ENCODE measurements at regions not wholly inside any gene's neighbourhood (a gene's known extent, or its start where the extent isn't known, plus 50 kb on each side); places are given as distances from the start of the nearest gene placed in this dataset.

DNA sequence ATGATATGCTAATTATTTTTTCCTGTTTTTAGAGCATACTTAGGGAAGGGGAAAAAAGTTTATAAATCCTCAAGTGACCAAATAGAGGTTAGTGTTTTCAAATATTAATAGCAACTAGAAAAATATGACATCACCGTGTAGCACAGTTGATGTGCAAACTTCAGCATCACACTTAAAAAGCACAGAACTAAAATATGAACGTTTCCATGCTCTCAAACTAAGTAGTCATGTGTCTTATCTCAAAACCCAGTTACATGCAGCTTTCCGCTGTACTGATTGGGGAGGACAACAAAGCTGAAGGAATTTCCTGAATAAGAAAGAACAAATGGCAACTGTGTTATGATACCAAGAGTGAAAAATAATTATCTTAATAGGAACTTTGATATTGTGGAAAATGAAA lies 903.7 kb downstream of the ADGRL2 start:
- Histone ChIP-seq H3K27me3 (ENCODE audit: control insufficient read depth in 2 of 2, insufficient read depth in 2 of 2, low read length in 2 of 2) (no peaks in the 10 kb centered on the region), H3K36me3 (ENCODE audit: control insufficient read depth in 2 of 3, insufficient read depth in 3 of 3, low read length in 3 of 3) (no peaks in the 10 kb centered on the region), H3K9me3 (ENCODE audit: control insufficient read depth in 2 of 3, low read length in 3 of 3) (no peaks in the 10 kb centered on the region), H3K27ac (ENCODE audit: low read depth, low read length) (no peak overlapping the region), H3K4me1 (ENCODE audit: control insufficient read depth in 2 of 2, insufficient read depth in 2 of 2, low read length in 2 of 2) (no peaks in the 10 kb centered on the region), H3K4me3 (ENCODE audit: low read length) (no peak overlapping the region)
- H3K27ac Mint-ChIP-seq, result no peak overlapping the region
- intact Hi-C loops (cut with micrococcal nuclease), result no loop called here
- ChIA-PET CTCF (no interaction called here), POLR2A (no interaction called here)
- ATAC-seq, result no peak
- no peak for DNase-seq
- no peaks in the 10 kb centered on the region for H3K36me3 Mint-ChIP-seq
- H3K27me3 Mint-ChIP-seq, result no peaks in the 10 kb centered on the region
- H3K4me3 Mint-ChIP-seq, result no peak overlapping the region
- H3K4me1 Mint-ChIP-seq, result no peaks in the 10 kb centered on the region
- no peaks in the 10 kb centered on the region for H3K9me3 Mint-ChIP-seq

DNA sequence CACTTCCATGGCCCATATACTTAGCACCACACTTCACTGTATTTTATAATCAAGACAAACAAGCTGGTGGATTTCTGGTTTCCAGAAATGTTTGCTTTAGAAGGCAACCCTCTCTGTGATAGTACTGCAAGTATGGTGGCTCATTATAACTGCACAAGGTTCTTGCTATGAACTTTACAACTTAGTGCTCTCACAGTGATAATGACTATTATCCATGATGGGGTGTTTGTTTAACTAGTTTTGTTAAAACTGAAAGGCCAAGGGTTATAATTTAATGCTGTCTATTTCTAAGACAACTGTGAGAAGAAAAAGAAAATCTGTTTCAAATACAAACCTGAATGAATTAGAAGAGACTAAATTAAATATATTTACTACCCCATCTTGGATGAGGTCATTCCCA lies 903.2 kb downstream of the ADGRL2 start:
- ATAC-seq (no peak), DNase-seq (no peak)
- intact Hi-C loops (cut with micrococcal nuclease), result no loop called here
- Histone ChIP-seq H3K4me1 (ENCODE audit: control insufficient read depth in 2 of 2, insufficient read depth in 2 of 2, low read length in 2 of 2) (no peaks in the 10 kb centered on the region), H3K9me3 (ENCODE audit: control insufficient read depth in 2 of 3, low read length in 3 of 3) (no peaks in the 10 kb centered on the region), H3K36me3 (ENCODE audit: control insufficient read depth in 2 of 3, insufficient read depth in 3 of 3, low read length in 3 of 3) (no peaks in the 10 kb centered on the region), H3K27ac (ENCODE audit: low read depth, low read length) (no peak overlapping the region), H3K27me3 (ENCODE audit: control insufficient read depth in 2 of 2, insufficient read depth in 2 of 2, low read length in 2 of 2) (no peaks in the 10 kb centered on the region), H3K4me3 (ENCODE audit: low read length) (no peak overlapping the region)
- H3K9me3 Mint-ChIP-seq, result no peaks in the 10 kb centered on the region
- ChIA-PET CTCF (no interaction called here), POLR2A (no interaction called here)
- no peak overlapping the region for H3K27ac Mint-ChIP-seq
- H3K27me3 Mint-ChIP-seq, result no peaks in the 10 kb centered on the region
- H3K36me3 Mint-ChIP-seq, result no peaks in the 10 kb centered on the region
- H3K4me3 Mint-ChIP-seq, result no peak overlapping the region
- H3K4me1 Mint-ChIP-seq, result no peaks in the 10 kb centered on the region

DNA sequence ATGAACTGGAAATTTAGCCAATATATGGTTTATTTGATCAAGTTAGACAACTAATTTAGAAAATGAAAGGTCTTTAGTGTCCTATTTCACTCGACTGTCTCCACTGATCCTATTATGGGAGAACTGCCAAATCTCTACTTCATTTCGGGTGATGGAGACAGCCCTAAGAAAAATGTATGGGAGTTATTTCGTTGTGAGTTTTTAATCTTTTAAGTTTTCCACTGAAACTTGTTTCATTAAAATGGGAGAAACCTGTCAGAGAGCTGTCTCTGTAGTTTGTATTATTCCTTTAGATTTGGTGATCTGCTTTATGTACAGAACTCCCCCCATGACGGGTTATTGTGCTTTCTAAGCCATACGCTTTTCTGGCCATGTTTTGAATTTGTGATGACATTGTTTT lies 899.7 kb downstream of the ADGRL2 start:
- intact Hi-C loops (cut with micrococcal nuclease), result no loop called here
- Histone ChIP-seq H3K27me3 (ENCODE audit: control insufficient read depth in 2 of 2, insufficient read depth in 2 of 2, low read length in 2 of 2) (no peaks in the 10 kb centered on the region), H3K27ac (ENCODE audit: low read depth, low read length) (no peak overlapping the region), H3K36me3 (ENCODE audit: control insufficient read depth in 2 of 3, insufficient read depth in 3 of 3, low read length in 3 of 3) (no peaks in the 10 kb centered on the region), H3K4me1 (ENCODE audit: control insufficient read depth in 2 of 2, insufficient read depth in 2 of 2, low read length in 2 of 2) (no peaks in the 10 kb centered on the region), H3K9me3 (ENCODE audit: control insufficient read depth in 2 of 3, low read length in 3 of 3) (no peaks in the 10 kb centered on the region), H3K4me3 (ENCODE audit: low read length) (no peak overlapping the region)
- H3K4me1 Mint-ChIP-seq, result peaks cover 0 to 5% (median 0%) of the 10 kb centered on the region in 7 donors
- DNase-seq, result no peak
- H3K9me3 Mint-ChIP-seq, result no peaks in the 10 kb centered on the region
- no peak overlapping the region for H3K4me3 Mint-ChIP-seq
- ChIA-PET POLR2A (no interaction called here), CTCF (no interaction called here)
- ATAC-seq, result no peak
- no peaks in the 10 kb centered on the region for H3K36me3 Mint-ChIP-seq
- no peak overlapping the region for H3K27ac Mint-ChIP-seq
- H3K27me3 Mint-ChIP-seq, result no peaks in the 10 kb centered on the region

DNA sequence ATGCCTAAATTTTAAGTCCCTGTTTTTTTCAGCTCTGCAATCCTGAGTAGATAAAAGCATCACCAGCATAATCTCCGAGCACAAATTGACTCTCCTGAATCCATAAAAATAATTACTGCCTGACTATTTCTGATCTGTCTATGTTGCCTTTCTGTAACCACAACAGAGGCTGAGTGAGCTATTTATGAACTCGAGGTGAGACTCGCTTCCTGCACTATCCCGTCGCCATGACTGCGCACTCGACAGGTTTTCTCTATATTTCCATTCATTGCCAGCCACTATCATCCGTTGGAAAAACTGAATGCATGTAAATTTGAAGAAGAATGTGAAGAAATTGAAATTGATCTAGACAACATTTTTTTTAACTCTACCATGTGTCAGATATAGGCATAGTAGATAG lies 897.2 kb downstream of the ADGRL2 start:
- no peak overlapping the region for H3K4me3 ChIP-seq (ENCODE audit: low read length)

DNA sequence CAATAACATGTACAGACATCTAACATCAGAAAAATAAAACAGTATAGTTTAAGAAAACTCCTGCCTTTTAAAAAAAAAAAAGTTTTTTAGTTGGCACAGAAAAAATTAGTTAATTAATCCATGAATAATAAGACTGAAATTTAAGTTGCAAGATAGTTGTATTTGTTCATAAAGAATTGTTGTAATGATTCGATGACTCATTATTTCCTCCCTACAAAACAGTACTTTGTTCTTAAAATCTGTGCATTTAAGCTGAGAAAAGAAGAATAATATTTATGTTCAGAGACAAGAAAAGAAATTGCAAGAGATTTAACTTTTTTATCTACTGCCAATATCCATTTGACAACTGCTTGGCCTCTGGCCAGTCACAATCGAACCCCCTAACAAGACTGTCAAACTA lies 894.7 kb downstream of the ADGRL2 start:
- H3K27me3 Mint-ChIP-seq, result peaks cover 0 to 6% (median 0%) of the 10 kb centered on the region in 5 donors
- intact Hi-C loops (cut with micrococcal nuclease), result no loop called here
- peaks cover 0 to 5% (median 0%) of the 10 kb centered on the region in 11 donors for H3K9me3 Mint-ChIP-seq
- POLR2A ChIA-PET, result no interaction called here
- CTCF ChIA-PET, result no interaction called here
- ATAC-seq (no peak), DNase-seq (no peak)
- Histone ChIP-seq H3K4me1 (ENCODE audit: control insufficient read depth in 2 of 2, insufficient read depth in 2 of 2, low read length in 2 of 2) (no peaks in the 10 kb centered on the region), H3K9me3 (ENCODE audit: control insufficient read depth in 2 of 3, low read length in 3 of 3) (no peaks in the 10 kb centered on the region), H3K36me3 (ENCODE audit: control insufficient read depth in 2 of 3, insufficient read depth in 3 of 3, low read length in 3 of 3) (no peaks in the 10 kb centered on the region), H3K27me3 (ENCODE audit: control insufficient read depth in 2 of 2, insufficient read depth in 2 of 2, low read length in 2 of 2) (no peaks in the 10 kb centered on the region), H3K27ac (ENCODE audit: low read depth, low read length) (no peak overlapping the region), H3K4me3 (ENCODE audit: low read length) (no peak overlapping the region)
- no peak overlapping the region for H3K27ac Mint-ChIP-seq
- H3K4me3 Mint-ChIP-seq, result no peak overlapping the region
- H3K36me3 Mint-ChIP-seq, result no peaks in the 10 kb centered on the region
- peaks cover 0 to 5% (median 0%) of the 10 kb centered on the region in 7 donors for H3K4me1 Mint-ChIP-seq

More for the DNA sequence above, 897.2 kb downstream of the ADGRL2 start:
- ChIA-PET POLR2A (no interaction called here), CTCF (no interaction called here)
- Mint-ChIP-seq H3K36me3 (no peaks in the 10 kb centered on the region), H3K4me3 (no peak overlapping the region), H3K27me3 (peaks cover 0 to 6% (median 0%) of the 10 kb centered on the region in 5 donors), H3K9me3 (peaks cover 0 to 5% (median 0%) of the 10 kb centered on the region in 11 donors), H3K4me1 (peaks cover 0 to 5% (median 0%) of the 10 kb centered on the region in 7 donors), H3K27ac (no peak overlapping the region)
- ATAC-seq (no peak), DNase-seq (no peak)
- intact Hi-C loops (cut with micrococcal nuclease), result no loop called here
- no peak overlapping the region for H3K27ac ChIP-seq (ENCODE audit: low read depth, low read length)
- no peaks in the 10 kb centered on the region for H3K9me3 ChIP-seq (ENCODE audit: control insufficient read depth in 2 of 3, low read length in 3 of 3)
- H3K4me1 ChIP-seq (ENCODE audit: control insufficient read depth in 2 of 2, insufficient read depth in 2 of 2, low read length in 2 of 2), result no peaks in the 10 kb centered on the region
- H3K27me3 ChIP-seq (ENCODE audit: control insufficient read depth in 2 of 2, insufficient read depth in 2 of 2, low read length in 2 of 2), result no peaks in the 10 kb centered on the region
- H3K36me3 ChIP-seq (ENCODE audit: control insufficient read depth in 2 of 3, insufficient read depth in 3 of 3, low read length in 3 of 3), result no peaks in the 10 kb centered on the region

DNA sequence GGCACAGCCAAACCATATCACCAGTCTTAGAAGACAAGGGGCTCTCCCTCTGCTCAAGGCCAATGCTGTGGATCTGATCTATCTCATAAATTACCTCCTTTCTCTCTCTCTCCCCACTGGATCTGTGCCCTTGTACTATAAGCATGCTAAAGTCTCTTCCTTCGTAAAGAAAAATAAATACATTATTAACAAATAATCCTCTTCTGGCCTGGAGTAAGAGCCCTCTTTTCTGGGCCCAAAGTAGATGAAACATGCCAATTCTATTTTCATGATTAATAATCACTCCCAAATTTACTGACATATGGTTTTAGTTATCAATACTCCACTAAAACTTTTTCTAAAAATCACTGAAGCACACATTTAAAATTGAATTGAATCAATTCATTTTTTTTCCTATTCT lies 889.7 kb downstream of the ADGRL2 start:
- H3K27me3 Mint-ChIP-seq, result peaks cover 0 to 6% (median 0%) of the 10 kb centered on the region in 5 donors
- no peaks in the 10 kb centered on the region for H3K36me3 ChIP-seq (ENCODE audit: control insufficient read depth in 2 of 3, insufficient read depth in 3 of 3, low read length in 3 of 3)
- no peaks in the 10 kb centered on the region for H3K4me1 Mint-ChIP-seq
- H3K9me3 ChIP-seq (ENCODE audit: control insufficient read depth in 2 of 3, low read length in 3 of 3), result no peaks in the 10 kb centered on the region
- H3K27ac Mint-ChIP-seq, result no peak overlapping the region
- POLR2A ChIA-PET, result no interaction called here
- CTCF ChIA-PET, result no interaction called here
- ATAC-seq (no peak), DNase-seq (no peak)
- peaks cover 0 to 22% (median 7%) of the 10 kb centered on the region in 11 donors for H3K9me3 Mint-ChIP-seq
- peaks cover 0 to 4% (median 0%) of the 10 kb centered on the region in 5 donors for H3K36me3 Mint-ChIP-seq
- intact Hi-C loops (cut with micrococcal nuclease), result no loop called here
- no peaks in the 10 kb centered on the region for H3K27me3 ChIP-seq (ENCODE audit: control insufficient read depth in 2 of 2, insufficient read depth in 2 of 2, low read length in 2 of 2)
- H3K4me3 Mint-ChIP-seq, result no peak overlapping the region
- no peak overlapping the region for H3K4me3 ChIP-seq (ENCODE audit: low read length)
- H3K4me1 ChIP-seq (ENCODE audit: control insufficient read depth in 2 of 2, insufficient read depth in 2 of 2, low read length in 2 of 2), result no peaks in the 10 kb centered on the region
- no peak overlapping the region for H3K27ac ChIP-seq (ENCODE audit: low read depth, low read length)

DNA sequence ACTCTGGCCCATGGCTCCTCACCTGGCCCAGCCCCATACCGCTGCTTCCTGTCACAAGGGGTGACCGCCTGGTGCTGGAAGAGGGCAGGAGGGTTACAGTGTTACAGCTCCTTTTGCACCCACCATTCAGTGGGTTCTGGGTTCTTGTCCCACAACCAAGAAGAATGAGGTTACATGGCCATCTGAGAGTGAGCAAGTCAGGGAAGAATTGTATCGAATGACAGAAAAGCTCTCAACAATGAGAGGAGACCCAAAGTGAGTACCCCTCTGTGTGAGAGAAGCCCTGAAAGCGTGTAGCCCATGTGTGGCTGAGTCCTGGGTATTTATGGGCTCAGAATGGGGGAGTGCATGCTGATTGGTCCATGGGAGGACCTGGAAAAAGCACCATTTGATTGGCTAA lies 888.5 kb downstream of the ADGRL2 start:
- intact Hi-C loops (cut with micrococcal nuclease), result no loop called here
- Histone ChIP-seq H3K36me3 (ENCODE audit: control insufficient read depth in 2 of 3, insufficient read depth in 3 of 3, low read length in 3 of 3) (no peaks in the 10 kb centered on the region), H3K27ac (ENCODE audit: low read depth, low read length) (no peak overlapping the region), H3K4me1 (ENCODE audit: control insufficient read depth in 2 of 2, insufficient read depth in 2 of 2, low read length in 2 of 2) (no peaks in the 10 kb centered on the region), H3K27me3 (ENCODE audit: control insufficient read depth in 2 of 2, insufficient read depth in 2 of 2, low read length in 2 of 2) (no peaks in the 10 kb centered on the region), H3K9me3 (ENCODE audit: control insufficient read depth in 2 of 3, low read length in 3 of 3) (no peaks in the 10 kb centered on the region), H3K4me3 (ENCODE audit: low read length) (no peak overlapping the region)
- Mint-ChIP-seq H3K4me3 (no peak overlapping the region), H3K27me3 (peaks cover 0 to under 1% (median 0%) of the 10 kb centered on the region in 5 donors), H3K4me1 (no peaks in the 10 kb centered on the region), H3K36me3 (peaks cover 0 to 4% (median 0%) of the 10 kb centered on the region in 5 donors), H3K9me3 (peaks cover 0 to 22% (median 7%) of the 10 kb centered on the region in 11 donors), H3K27ac (no peak overlapping the region)
- no peak for DNase-seq
- ChIA-PET POLR2A (no interaction called here), CTCF (no interaction called here)
- no peak for ATAC-seq
